ENCODE measurements at regions not wholly inside any gene's neighbourhood (a gene's known extent, or its start where the extent isn't known, plus 50 kb on each side); places are given as distances from the start of the nearest gene placed in this dataset.
"Not testable (repeated sequence)": the region's sequence is repeated elsewhere in the genome, so short reads cannot be mapped to it uniquely, and the experiment has no call there.

DNA sequence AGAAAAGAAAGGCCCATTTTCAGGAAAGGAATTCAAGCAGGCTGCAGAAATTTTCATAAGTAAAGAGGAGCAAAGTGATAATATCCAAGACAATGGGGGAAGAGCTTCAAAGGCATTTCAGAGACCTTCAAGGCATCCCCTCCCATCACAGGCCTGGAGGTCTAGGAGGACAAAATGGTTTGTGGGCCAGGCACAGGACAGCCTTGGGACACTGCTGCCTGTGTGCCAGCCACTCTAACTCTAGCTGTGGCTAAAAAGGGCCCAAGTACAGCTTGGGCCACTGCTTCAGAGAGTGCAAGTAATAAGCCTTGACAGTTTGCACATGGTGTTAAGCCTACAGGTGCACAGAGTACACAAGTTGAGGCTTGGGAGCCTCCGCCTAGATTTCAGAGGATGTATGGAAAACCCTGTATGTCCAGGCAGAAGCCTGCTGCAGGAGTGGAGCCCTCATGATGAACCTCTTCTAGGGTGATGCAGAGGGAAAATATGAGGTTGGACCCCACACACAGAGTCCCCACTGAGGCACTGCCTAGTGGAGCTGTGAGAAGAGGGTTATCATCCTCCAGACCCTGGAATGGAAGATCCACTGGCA lies 51.8 kb upstream of the ZSWIM5 start:
- no peak for DNase-seq

DNA sequence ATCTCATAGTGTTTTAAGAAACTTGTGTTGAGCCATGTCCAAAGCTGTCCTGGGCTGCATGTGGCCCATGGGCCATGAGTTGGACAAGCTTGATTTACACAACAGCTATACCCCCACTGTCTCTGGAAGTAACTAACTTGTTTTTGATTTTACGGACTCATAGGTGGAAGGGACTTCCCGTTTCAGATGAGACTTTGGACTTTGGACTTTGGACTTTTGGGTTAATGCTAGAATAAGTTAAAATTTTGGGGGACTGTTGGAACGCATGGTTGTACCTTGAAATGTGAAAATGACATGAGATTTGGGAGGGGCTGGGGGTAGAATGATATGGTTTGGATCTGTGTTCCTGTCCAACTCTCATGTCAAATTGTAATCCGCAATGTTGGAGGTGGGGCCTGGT lies 52.6 kb upstream of the ZSWIM5 start:
- no peak for DNase-seq

DNA sequence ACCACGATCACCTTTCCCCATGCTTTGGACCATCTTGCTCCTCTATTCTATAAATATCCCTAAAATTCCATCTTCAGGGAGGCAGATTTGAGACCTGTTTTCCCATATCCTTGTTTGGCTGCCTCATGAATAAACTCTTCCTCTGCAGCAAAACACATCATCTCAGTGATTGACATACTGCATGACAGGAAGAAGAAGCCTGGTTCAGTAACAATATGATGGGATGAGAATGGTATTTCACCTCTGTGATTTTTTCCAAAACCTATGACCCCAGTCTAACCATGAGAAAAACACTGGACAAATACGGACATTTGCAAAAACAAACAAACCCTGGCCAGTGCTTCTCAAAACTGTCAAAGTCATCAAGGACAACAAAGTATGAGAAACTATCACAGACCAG lies 53.8 kb upstream of the ZSWIM5 start:
- no peak for DNase-seq

DNA sequence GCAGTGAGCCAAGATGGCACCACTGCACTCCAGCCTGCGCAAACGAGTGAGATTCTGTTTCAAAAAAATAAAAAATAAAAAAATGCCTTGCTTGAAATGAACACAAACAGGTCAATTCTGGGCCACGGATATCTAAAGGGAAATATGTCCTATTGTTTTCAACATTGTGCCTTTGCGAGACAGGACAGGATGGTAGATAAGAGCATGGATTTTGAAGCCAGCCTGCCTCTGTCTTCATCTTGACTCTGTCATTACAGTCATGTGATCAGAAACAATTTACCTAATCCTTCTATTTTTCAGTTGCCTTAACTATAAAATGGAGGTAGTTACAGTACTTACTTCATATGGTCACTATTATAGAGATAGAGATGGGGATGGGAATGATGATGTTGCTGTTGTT lies 56.7 kb upstream of the ZSWIM5 start:
- DNase-seq: no peak

DNA sequence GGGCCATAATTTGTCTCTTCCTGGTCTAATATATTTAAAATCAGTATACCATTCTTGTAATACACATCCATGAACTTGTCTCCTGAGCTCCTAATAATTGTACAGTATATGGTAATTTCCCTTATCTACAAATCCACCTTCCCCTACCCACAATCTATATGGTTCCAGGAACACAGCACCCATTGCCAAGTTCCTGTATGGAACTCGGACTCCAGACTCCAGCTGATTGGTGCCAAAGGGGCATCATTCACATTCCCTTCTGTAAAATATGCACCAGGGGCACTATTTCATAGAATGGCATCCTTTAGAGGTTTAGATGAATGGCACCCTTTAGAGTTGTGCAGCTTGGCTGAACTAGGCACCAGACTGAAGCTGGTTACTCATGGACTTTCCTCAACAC lies 58.8 kb upstream of the ZSWIM5 start:
- no peak for DNase-seq

DNA sequence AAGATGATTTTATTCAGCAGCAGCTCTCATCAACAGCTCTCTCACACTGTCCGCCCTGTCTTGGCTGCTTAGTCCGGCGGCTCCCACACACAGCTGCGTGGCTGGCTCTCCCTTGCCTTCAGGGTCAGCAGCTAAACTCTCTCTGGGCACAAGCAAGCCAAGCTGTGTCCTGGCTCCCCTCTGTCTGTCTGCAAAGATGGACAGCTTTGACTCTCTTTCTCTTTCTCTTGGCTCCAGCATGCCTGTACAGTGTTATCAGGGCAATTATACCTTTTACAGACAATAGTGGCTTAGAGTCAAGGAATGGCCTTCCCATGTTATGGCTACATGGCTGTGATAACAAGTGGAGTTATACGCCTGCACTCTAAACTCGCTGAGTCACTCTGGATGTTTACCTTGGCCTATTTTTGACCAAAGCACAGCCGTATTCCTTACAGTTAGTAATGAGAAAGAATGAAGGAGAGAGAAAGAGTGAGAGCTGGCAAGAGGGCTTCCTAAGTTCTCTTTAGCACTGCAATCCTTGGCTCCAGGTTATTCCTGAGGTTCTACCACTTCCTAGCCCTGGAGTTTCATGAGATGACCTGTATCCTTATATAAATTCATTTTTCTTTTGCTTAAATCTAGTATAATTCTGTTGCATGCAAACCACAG lies 59.9 kb upstream of the ZSWIM5 start:
- DNase-seq: peak; percentile 75

DNA sequence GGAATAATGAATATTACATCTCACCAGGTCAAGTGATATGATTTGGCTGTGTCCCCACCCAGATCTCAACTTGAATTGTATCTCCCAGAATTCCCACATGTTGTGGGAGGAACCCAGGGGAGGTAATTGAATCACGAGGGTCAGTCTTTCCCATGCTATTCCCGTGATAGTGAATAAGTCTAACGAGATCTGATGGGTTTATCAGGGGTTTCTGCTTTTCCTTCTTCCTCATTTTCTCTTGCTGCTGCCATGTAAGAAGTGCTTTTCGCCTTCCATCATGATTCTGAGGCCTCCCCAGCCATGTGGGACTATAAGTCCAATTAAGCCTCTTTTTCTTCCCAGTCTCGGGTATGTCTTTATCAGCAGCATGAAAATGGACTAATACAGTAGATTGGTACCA lies 58.4 kb upstream of the HPDL start:
- not testable (repeated sequence) for DNase-seq

DNA sequence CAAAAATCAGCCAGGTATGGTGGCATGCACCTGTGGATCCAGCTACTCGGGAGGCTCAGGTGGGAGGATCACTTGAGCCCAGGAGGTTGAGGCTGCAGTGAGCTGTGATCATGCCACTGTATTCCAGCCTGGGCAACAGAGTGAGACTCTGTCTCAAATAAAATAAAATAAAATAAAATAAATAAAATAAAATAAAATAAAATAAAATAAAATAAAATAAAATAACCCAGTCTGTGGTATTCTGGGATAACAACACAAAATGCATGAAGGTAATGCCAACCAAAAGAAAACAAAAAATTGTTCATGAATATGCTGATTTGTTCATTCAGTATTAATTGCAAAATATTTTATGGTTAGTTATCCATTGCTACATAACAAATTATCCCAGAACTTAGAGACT lies 54.4 kb upstream of the HPDL start:
- not testable (repeated sequence) for DNase-seq

DNA sequence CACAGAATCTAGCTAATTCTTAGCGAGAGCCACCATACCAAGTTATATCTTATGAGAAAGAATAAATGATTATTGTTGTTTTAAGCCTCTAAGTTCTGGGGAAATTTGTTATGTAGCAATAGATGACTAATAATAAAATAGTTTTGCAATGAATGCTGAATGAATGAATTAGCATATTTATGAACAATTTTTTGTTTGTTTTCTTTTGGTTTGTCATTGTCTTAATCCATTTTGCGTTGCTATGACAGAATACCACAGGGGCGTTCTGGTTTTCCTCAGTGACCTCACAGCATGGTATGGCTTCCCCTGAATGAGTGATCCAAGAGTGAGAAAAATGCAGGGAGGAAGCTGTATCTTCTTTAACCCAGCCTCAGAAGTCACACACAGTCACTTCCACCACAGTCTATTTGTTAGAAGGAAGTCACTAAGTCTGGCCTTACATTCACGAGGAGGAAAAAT lies 53.8 kb upstream of the HPDL start:
- DNase-seq: peak; percentile 92

DNA sequence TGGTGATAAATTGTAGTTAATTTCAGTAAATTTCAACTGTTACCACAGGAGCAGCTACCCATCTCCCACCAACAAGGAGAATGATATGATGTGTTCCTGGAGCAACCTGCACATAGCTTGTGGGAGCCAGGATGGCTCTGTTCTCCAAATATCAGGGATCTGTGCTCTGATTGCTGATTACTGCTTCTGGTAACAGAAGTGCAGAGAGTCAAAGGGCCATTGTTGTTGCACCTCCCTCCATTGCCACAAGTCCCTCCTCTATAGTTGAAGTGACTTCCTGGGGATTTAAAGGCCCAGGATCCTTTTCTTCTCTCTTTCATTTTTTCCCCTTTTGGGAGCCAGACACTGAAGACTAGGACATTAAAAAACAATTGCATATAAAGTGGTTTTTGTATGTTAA lies 51.6 kb upstream of the HPDL start:
- DNase-seq: no peak

Data from HCEC 1CT (cell line).